HepG2 (cell line): ENCODE measurements at regions not wholly inside any gene's neighbourhood (a gene's known extent, or its start where the extent isn't known, plus 50 kb on each side); places are given as distances from the start of the nearest gene placed in this dataset.

Experiments
- ATAC-seq: fragments of 200-7000 bp; cut with Tn5 transposase; 3 replicates; pipeline ENCODE4 v1.9.1; 2020; ENCODE audit warnings: mild to moderate bottlenecking, moderate library complexity
- BruUV-seq: library from RNA; stranded (reverse); fragments of 400-500 nt; replicated peaks from 2 replicates; lab custom pipeline; 2021; lab: Mats Ljungman, UMichigan
- CTCF ChIA-PET: fragments of 300-600 bp; formaldehyde crosslinking; extraction: SDS; loops from one replicate; lab custom pipeline; 2021; ENCODE audit warnings: low total read pairs, inconsistent platforms, low intra/inter-chr PET ratio; lab: Yijun Ruan, JAX
- POLR2A ChIA-PET: fragments of 350-600 bp; sonication (Branson Sonifier 250); formaldehyde crosslinking; loops from one replicate; lab custom pipeline; 2020; ENCODE audit warnings: antibody characterized with exemption, inconsistent platforms; lab: Yijun Ruan, JAX
- DNase-seq: peaks from one replicate; pipeline ENCODE4 v3.0.0-alpha.2; 2015; ENCODE audit warnings: low spot score
- FAIRE-seq: peaks from 3 replicates; lab custom pipeline; 2011; peaks lifted over from hg19 to GRCh38; lab: Jason Lieb, UNC
- H2AFZ ChIP-seq: one replicate; pipeline ENCODE4 v1.6.1; 2011; ENCODE audit warnings: low read length, inconsistent platforms
- H3K27ac ChIP-seq: fragments of 300-600 bp; 3 replicates; pipeline ENCODE4 v1.8.0; 2011; ENCODE audit warnings: mixed run types, mild to moderate bottlenecking, mixed read lengths, low read length, inconsistent platforms; ENCODE audit not compliant: insufficient read depth; ENCODE audit errors: extremely low read length
- H3K27me3 ChIP-seq, 2 experiments: fragments of 200-600 bp in 1 of 2; 2 replicates in 1 of 2; 3 replicates in 1 of 2; pipeline versions ENCODE4 v1.6.0 to v1.8.0; 2011; ENCODE audit warnings: low read length in 2 of 2, mild to moderate bottlenecking in 2 of 2, moderate library complexity in 2 of 2, inconsistent platforms in 1 of 2; ENCODE audit not compliant: insufficient read depth in 2 of 2, control insufficient read depth in 1 of 2
- H3K36me3 ChIP-seq, 2 experiments: fragments of 200-600 bp in 1 of 2; replicated peaks in 1 of 2; 2 replicates in 1 of 2; 3 replicates in 1 of 2; pipeline versions ENCODE4 v1.5.1 to v1.8.0; 2011; ENCODE audit warnings: low read length in 2 of 2, inconsistent platforms in 1 of 2; ENCODE audit not compliant: insufficient read depth in 2 of 2, control insufficient read depth in 1 of 2
- H3K4me1 ChIP-seq: 2 replicates; pipeline ENCODE4 v1.5.1; 2012; ENCODE audit warnings: low read length, inconsistent platforms; ENCODE audit not compliant: insufficient read depth
- H3K4me2 ChIP-seq: 2 replicates; pipeline ENCODE4 v1.6.0; 2011; ENCODE audit warnings: low read depth, low read length, inconsistent platforms
- H3K4me3 ChIP-seq, 3 experiments: fragments of 200-600 bp in 1 of 3; sonication (generic), shearing (Covaris generic) in 1 of 3; replicated peaks in 1 of 3; 2 replicates each; pipeline ENCODE4 v1.5.1; 2011 to 2016; ENCODE audit warnings: low read length in 3 of 3, inconsistent platforms in 2 of 3, low read depth in 2 of 3, mild to moderate bottlenecking in 2 of 3, control low read depth in 1 of 3, mixed read lengths in 1 of 3; ENCODE audit not compliant: insufficient read depth in 1 of 3
- H3K79me2 ChIP-seq: one replicate; pipeline ENCODE4 v1.6.1; 2011; ENCODE audit warnings: low read length, inconsistent platforms; ENCODE audit not compliant: insufficient read depth
- H3K9ac ChIP-seq: 2 replicates; pipeline ENCODE4 v1.6.0; 2011; ENCODE audit warnings: mild to moderate bottlenecking, low read depth, low read length, inconsistent platforms; ENCODE audit not compliant: insufficient read depth
- H3K9me3 ChIP-seq: 2 replicates; pipeline ENCODE4 v1.5.1; 2012; ENCODE audit warnings: mild to moderate bottlenecking, low read length
- H4K20me1 ChIP-seq: 2 replicates; pipeline ENCODE4 v1.6.0; 2011; ENCODE audit warnings: inconsistent platforms, mild to moderate bottlenecking, low read length, moderate library complexity; ENCODE audit not compliant: insufficient read depth
- AGO2 ChIP-seq: fragments of 200-400 bp; formaldehyde crosslinking; optimal IDR thresholded peaks from 2 replicates; pipeline ENCODE3; 2017; ENCODE audit warnings: mild to moderate bottlenecking, low read depth, low read length, moderate library complexity
- ERF ChIP-seq: IDR thresholded peaks from 2 replicates; pipeline ENCODE4 v1.6.1; 2018; ENCODE audit warnings: missing biosample characterization, missing genetic modification reagents
- KDM6A ChIP-seq: IDR thresholded peaks from 2 replicates; pipeline ENCODE4 v1.6.1; 2016; ENCODE audit warnings: low read depth
- MAF1 ChIP-seq: sonication (generic); formaldehyde crosslinking; IDR thresholded peaks from 2 replicates; pipeline ENCODE4 v1.5.0; 2020; ENCODE audit warnings: missing genetic modification reagents, borderline replicate concordance
- PLRG1 ChIP-seq: fragments of 450-650 bp; conservative IDR thresholded peaks from 2 replicates; pipeline ENCODE4 v1.6.1; 2016
- POGZ ChIP-seq: sonication (generic); formaldehyde crosslinking; IDR thresholded peaks from 2 replicates; pipeline ENCODE4 v1.4.0; 2020; ENCODE audit warnings: mild to moderate bottlenecking, missing genetic modification reagents
- THYN1 ChIP-seq: sonication (generic); formaldehyde crosslinking; IDR thresholded peaks from 2 replicates; pipeline ENCODE4 v1.8.1; 2023; ENCODE audit warnings: low read depth, mild to moderate bottlenecking, moderate library complexity, missing genetic modification reagents, borderline replicate concordance
- ZBTB21 ChIP-seq: sonication (generic); formaldehyde crosslinking; IDR thresholded peaks from 2 replicates; pipeline ENCODE4 v1.4.0; 2020; ENCODE audit warnings: missing genetic modification reagents
- ZNF75D ChIP-seq: sonication (generic); formaldehyde crosslinking; IDR thresholded peaks from 2 replicates; pipeline ENCODE4 v1.8.1; 2023; ENCODE audit warnings: missing genetic modification reagents, mild to moderate bottlenecking, borderline replicate concordance
- WGBS: methylation state at CpG from one replicate; pipeline ENCODE4 v1.1.6; 2017; ENCODE audit warnings: low lambda C conversion rate; 5-methylcytosine and 5-hydroxymethylcytosine counted together
- in situ Hi-C: cut with HindIII; loops from 2 replicates; pipeline ENCODE4 v1.10.0; 2017; ENCODE audit warnings: low pct_unique_long_range_greater_than_20kb; ENCODE audit not compliant: extremely low pct_ligation_motif_present
- intact Hi-C: fragments of 100-400 bp; cut with micrococcal nuclease; formaldehyde crosslinking; loops from one replicate; pipeline ENCODE4 v1.10.0; 2022; ENCODE audit not compliant: unreplicated experiment
- TF ChIP-seq, protein P1 (sequence below): sonication (generic); formaldehyde crosslinking; IDR thresholded peaks from 2 replicates; pipeline ENCODE4 v1.5.1; 2020; ENCODE audit warnings: missing genetic modification reagents, mild to moderate bottlenecking, borderline replicate concordance
- TF ChIP-seq, protein P2 (sequence below): sonication (generic); formaldehyde crosslinking; IDR thresholded peaks from 2 replicates; pipeline ENCODE4 v1.4.0; 2020; ENCODE audit warnings: missing genetic modification reagents
- TF ChIP-seq, protein P3 (sequence below), 2 experiments: fragments of 450-650 bp in 1 of 2; sonication (generic) in 1 of 2; formaldehyde crosslinking in 1 of 2; IDR thresholded peaks; 2 replicates each; pipeline versions ENCODE4 v1.6.1 to v1.8.0; 2016 to 2022; ENCODE audit warnings: antibody characterized with exemption in 1 of 2, mild to moderate bottlenecking in 1 of 2, missing genetic modification reagents in 1 of 2

DNA sequence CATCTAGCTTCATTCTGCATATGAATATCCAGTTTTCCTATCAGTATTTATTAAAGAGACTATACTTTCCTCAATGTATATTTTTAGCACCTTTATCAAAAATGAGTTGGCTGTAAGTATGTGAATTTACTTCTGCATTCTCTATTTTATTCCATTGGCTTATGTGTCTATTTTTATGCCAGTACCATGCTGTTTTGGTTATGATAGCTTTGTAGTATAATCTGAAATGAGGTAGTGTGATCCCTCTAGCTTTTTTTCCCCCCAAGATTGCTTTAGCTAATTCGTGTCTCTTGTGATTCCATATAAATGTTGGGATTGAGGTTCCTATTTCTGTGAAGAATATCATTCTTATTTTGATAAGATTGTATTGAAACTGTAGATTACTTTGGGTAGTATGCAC is 469.1 kb upstream of the MAP3K7 start:
- BruUV-seq: no TSS peak
- no peak for TF ChIP-seq ZBTB21 (CRISPR knock-in tag)
- TF ChIP-seq AGO2: no peak
- TF ChIP-seq PLRG1: no peak
- TF ChIP-seq ZNF75D (CRISPR knock-in tag): no peak
- no peak for TF ChIP-seq THYN1 (CRISPR knock-in tag)
- no peak for TF ChIP-seq KDM6A (CRISPR knock-in tag)
- TF ChIP-seq, protein P1, sequence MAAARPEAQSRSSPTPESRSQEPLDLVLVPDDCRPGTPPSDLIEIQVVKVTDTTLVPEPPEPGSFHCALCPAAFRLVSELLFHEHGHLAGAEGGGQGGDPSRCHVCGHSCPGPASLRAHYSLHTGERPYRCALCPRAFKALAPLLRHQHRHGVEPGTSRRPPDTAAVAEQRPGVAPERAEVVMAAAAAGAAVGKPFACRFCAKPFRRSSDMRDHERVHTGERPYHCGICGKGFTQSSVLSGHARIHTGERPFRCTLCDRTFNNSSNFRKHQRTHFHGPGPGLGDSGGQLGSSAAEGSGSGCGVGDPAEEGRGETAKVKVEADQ: no peak
- TF ChIP-seq ERF (CRISPR knock-in tag): no peak
- TF ChIP-seq POGZ (CRISPR knock-in tag): no peak
- TF ChIP-seq MAF1 (CRISPR knock-in tag): no peak
- TF ChIP-seq, protein P2, sequence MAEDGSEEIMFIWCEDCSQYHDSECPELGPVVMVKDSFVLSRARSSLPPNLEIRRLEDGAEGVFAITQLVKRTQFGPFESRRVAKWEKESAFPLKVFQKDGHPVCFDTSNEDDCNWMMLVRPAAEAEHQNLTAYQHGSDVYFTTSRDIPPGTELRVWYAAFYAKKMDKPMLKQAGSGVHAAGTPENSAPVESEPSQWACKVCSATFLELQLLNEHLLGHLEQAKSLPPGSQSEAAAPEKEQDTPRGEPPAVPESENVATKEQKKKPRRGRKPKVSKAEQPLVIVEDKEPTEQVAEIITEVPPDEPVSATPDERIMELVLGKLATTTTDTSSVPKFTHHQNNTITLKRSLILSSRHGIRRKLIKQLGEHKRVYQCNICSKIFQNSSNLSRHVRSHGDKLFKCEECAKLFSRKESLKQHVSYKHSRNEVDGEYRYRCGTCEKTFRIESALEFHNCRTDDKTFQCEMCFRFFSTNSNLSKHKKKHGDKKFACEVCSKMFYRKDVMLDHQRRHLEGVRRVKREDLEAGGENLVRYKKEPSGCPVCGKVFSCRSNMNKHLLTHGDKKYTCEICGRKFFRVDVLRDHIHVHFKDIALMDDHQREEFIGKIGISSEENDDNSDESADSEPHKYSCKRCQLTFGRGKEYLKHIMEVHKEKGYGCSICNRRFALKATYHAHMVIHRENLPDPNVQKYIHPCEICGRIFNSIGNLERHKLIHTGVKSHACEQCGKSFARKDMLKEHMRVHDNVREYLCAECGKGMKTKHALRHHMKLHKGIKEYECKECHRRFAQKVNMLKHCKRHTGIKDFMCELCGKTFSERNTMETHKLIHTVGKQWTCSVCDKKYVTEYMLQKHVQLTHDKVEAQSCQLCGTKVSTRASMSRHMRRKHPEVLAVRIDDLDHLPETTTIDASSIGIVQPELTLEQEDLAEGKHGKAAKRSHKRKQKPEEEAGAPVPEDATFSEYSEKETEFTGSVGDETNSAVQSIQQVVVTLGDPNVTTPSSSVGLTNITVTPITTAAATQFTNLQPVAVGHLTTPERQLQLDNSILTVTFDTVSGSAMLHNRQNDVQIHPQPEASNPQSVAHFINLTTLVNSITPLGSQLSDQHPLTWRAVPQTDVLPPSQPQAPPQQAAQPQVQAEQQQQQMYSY: no peak
- TF ChIP-seq, protein P3, sequence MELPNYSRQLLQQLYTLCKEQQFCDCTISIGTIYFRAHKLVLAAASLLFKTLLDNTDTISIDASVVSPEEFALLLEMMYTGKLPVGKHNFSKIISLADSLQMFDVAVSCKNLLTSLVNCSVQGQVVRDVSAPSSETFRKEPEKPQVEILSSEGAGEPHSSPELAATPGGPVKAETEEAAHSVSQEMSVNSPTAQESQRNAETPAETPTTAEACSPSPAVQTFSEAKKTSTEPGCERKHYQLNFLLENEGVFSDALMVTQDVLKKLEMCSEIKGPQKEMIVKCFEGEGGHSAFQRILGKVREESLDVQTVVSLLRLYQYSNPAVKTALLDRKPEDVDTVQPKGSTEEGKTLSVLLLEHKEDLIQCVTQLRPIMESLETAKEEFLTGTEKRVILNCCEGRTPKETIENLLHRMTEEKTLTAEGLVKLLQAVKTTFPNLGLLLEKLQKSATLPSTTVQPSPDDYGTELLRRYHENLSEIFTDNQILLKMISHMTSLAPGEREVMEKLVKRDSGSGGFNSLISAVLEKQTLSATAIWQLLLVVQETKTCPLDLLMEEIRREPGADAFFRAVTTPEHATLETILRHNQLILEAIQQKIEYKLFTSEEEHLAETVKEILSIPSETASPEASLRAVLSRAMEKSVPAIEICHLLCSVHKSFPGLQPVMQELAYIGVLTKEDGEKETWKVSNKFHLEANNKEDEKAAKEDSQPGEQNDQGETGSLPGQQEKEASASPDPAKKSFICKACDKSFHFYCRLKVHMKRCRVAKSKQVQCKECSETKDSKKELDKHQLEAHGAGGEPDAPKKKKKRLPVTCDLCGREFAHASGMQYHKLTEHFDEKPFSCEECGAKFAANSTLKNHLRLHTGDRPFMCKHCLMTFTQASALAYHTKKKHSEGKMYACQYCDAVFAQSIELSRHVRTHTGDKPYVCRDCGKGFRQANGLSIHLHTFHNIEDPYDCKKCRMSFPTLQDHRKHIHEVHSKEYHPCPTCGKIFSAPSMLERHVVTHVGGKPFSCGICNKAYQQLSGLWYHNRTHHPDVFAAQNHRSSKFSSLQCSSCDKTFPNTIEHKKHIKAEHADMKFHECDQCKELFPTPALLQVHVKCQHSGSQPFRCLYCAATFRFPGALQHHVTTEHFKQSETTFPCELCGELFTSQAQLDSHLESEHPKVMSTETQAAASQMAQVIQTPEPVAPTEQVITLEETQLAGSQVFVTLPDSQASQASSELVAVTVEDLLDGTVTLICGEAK (IDR thresholded peaks at IDR 0.05): no peak
- TF ChIP-seq, protein P3 (CRISPR knock-in tag; IDR thresholded peaks at IDR 0.05): no peak

More for the DNA sequence above, 469.1 kb upstream of the MAP3K7 start:
- FAIRE-seq (no peak), ATAC-seq (no peak), DNase-seq (no peak)
- Histone ChIP-seq H3K4me2 (no peak overlapping the region), H2AFZ (no peak overlapping the region), H3K9me3 (peaks cover 12% of the 10 kb centered on the region; the same call in 1 of the 2 replicates), H4K20me1 (no peaks in the 10 kb centered on the region), H3K36me3 (no peaks in the 10 kb centered on the region), H3K4me1 (no peaks in the 10 kb centered on the region), H3K9ac (no peak overlapping the region), H3K27ac (no peak overlapping the region), H3K4me3 (no peak overlapping the region), H3K27me3 (no peaks in the 10 kb centered on the region), H3K79me2 (no peaks in the 10 kb centered on the region)
- intact Hi-C loops: no loop called here
- 0% methylated on average over 1 of the region's 1 CpG for WGBS
- in situ Hi-C loops: no loop called here
- ChIA-PET POLR2A (no interaction called here), CTCF (no interaction called here)
